ENCODE measurements at regions not wholly inside any gene's neighbourhood (a gene's known extent, or its start where the extent isn't known, plus 50 kb on each side); places are given as distances from the start of the nearest gene placed in this dataset.

GRCh38 chrX:39144323-39144722 is 343.1 kb downstream of the MID1IP1 start:
- TF ChIP-seq, protein P1, sequence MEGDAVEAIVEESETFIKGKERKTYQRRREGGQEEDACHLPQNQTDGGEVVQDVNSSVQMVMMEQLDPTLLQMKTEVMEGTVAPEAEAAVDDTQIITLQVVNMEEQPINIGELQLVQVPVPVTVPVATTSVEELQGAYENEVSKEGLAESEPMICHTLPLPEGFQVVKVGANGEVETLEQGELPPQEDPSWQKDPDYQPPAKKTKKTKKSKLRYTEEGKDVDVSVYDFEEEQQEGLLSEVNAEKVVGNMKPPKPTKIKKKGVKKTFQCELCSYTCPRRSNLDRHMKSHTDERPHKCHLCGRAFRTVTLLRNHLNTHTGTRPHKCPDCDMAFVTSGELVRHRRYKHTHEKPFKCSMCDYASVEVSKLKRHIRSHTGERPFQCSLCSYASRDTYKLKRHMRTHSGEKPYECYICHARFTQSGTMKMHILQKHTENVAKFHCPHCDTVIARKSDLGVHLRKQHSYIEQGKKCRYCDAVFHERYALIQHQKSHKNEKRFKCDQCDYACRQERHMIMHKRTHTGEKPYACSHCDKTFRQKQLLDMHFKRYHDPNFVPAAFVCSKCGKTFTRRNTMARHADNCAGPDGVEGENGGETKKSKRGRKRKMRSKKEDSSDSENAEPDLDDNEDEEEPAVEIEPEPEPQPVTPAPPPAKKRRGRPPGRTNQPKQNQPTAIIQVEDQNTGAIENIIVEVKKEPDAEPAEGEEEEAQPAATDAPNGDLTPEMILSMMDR (IDR thresholded peaks at IDR 0.05), result no peak
- TF ChIP-seq POLR2A (IDR thresholded peaks at IDR 0.05), result no peak

Data from thyroid gland (tissue), 4 donors.